ENCODE measurements at regions not wholly inside any gene's neighbourhood (a gene's known extent, or its start where the extent isn't known, plus 50 kb on each side); places are given as distances from the start of the nearest gene placed in this dataset.

- TF ChIP-seq, protein P1, sequence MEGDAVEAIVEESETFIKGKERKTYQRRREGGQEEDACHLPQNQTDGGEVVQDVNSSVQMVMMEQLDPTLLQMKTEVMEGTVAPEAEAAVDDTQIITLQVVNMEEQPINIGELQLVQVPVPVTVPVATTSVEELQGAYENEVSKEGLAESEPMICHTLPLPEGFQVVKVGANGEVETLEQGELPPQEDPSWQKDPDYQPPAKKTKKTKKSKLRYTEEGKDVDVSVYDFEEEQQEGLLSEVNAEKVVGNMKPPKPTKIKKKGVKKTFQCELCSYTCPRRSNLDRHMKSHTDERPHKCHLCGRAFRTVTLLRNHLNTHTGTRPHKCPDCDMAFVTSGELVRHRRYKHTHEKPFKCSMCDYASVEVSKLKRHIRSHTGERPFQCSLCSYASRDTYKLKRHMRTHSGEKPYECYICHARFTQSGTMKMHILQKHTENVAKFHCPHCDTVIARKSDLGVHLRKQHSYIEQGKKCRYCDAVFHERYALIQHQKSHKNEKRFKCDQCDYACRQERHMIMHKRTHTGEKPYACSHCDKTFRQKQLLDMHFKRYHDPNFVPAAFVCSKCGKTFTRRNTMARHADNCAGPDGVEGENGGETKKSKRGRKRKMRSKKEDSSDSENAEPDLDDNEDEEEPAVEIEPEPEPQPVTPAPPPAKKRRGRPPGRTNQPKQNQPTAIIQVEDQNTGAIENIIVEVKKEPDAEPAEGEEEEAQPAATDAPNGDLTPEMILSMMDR (IDR thresholded peaks at IDR 0.05; ENCODE audit: low read depth, low read length, poor library complexity, severe bottlenecking) = no peak
- no peak for TF ChIP-seq EZH2phosphoT487 (IDR thresholded peaks at IDR 0.05; ENCODE audit: borderline replicate concordance, low read length)
These were observed 500.2 kb upstream of the SALL3 start for GRCh38 chr18:78479443-78479842.
